ENCODE measurements at regions not wholly inside any gene's neighbourhood (a gene's known extent, or its start where the extent isn't known, plus 50 kb on each side); places are given as distances from the start of the nearest gene placed in this dataset.

DNA sequence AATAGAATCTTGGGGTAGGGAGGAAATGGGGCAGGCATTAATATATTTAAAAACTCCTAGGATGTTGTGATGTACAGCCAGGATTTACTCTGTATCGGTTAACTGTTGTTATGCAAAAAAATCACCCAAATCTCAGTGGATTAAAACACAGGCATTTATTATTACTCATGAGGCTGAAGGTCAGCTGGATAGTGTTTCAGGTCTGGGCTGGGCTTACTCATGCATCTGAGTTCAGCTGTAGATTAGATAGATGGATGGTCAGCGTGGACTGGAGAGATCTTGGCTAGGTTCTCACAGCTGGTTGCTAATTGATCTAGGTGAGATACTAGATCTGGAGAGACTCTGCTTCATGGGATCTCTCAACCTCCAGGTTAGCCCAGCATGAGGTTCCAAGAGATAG is 131.4 kb downstream of the BTBD3 start:
- TF ChIP-seq POLR2AphosphoS5 (IDR thresholded peaks at IDR 0.05; ENCODE audit: insufficient read depth, low read depth, low read length) (no peak), POLR2A (IDR thresholded peaks at IDR 0.05; ENCODE audit: low read depth, low read length) (no peak), EZH2 (IDR thresholded peaks at IDR 0.05; ENCODE audit: borderline replicate concordance, low read depth, low read length, severe bottlenecking) (no peak)
- TF ChIP-seq, protein P1, sequence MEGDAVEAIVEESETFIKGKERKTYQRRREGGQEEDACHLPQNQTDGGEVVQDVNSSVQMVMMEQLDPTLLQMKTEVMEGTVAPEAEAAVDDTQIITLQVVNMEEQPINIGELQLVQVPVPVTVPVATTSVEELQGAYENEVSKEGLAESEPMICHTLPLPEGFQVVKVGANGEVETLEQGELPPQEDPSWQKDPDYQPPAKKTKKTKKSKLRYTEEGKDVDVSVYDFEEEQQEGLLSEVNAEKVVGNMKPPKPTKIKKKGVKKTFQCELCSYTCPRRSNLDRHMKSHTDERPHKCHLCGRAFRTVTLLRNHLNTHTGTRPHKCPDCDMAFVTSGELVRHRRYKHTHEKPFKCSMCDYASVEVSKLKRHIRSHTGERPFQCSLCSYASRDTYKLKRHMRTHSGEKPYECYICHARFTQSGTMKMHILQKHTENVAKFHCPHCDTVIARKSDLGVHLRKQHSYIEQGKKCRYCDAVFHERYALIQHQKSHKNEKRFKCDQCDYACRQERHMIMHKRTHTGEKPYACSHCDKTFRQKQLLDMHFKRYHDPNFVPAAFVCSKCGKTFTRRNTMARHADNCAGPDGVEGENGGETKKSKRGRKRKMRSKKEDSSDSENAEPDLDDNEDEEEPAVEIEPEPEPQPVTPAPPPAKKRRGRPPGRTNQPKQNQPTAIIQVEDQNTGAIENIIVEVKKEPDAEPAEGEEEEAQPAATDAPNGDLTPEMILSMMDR (IDR thresholded peaks at IDR 0.05; ENCODE audit: extremely low read depth in 1 of 2, insufficient read depth in 1 of 2, low read depth in 1 of 2, low read length in 2 of 2) = no peak
